GM21576 (cell line): ENCODE measurements at regions not wholly inside any gene's neighbourhood (a gene's known extent, or its start where the extent isn't known, plus 50 kb on each side); places are given as distances from the start of the nearest gene placed in this dataset.
"Not testable (repeated sequence)": the region's sequence is repeated elsewhere in the genome, so short reads cannot be mapped to it uniquely, and the experiment has no call there.

Experiments
- ATAC-seq: cut with Tn5 transposase; IDR thresholded peaks from one replicate; pipeline ENCODE4 v1.9.1; 2021; ENCODE audit warnings: mild to moderate bottlenecking, moderate library complexity; ENCODE audit not compliant: unreplicated experiment

GRCh38 chr13:62158520-62158919, 742.9 kb upstream of the PCDH20 start:
- no peak for ATAC-seq

GRCh38 chr13:62151724-62152123, 736.1 kb upstream of the PCDH20 start:
- ATAC-seq, result not testable (repeated sequence)

GRCh38 chr13:62142048-62142447, 726.4 kb upstream of the PCDH20 start:
- no peak for ATAC-seq

GRCh38 chr13:62139597-62139996, 723.9 kb upstream of the PCDH20 start:
- ATAC-seq, result no peak

GRCh38 chr13:62137629-62138405, 722.2 kb upstream of the PCDH20 start:
- no peak for ATAC-seq

GRCh38 chr13:62131604-62132003, 716.0 kb upstream of the PCDH20 start:
- no peak for ATAC-seq

- ATAC-seq, result no peak
Observed at GRCh38 chr13:62130062-62130970, 714.7 kb upstream of the PCDH20 start.

DNA sequence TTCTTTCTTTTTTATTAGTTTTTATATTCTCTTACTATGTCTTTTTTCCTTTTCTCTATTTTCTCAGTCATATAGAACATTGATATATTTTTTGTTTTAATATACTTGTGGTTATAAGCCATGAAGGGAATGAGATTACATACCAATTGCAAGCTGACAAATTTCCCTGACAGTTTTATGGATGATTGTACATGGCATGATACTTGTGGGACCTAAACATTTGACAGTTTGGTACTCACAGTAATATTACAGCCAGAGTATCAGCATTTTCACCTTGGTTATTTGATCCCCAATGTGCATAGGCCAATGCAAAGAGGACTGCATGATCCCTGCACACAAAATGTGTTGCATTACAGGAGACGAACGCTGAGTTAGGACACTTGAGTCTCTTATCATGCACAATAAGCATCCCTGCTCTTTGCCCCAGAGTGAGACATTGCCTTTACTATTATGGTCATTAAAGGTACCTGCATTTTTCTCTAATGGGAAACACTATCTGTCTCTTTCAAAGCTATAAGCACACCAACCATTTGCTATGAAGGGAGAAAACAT, 713.4 kb upstream of the PCDH20 start:
- ATAC-seq, result no peak

- no peak for ATAC-seq
Observed at GRCh38 chr13:62126400-62126799, 710.8 kb upstream of the PCDH20 start.

DNA sequence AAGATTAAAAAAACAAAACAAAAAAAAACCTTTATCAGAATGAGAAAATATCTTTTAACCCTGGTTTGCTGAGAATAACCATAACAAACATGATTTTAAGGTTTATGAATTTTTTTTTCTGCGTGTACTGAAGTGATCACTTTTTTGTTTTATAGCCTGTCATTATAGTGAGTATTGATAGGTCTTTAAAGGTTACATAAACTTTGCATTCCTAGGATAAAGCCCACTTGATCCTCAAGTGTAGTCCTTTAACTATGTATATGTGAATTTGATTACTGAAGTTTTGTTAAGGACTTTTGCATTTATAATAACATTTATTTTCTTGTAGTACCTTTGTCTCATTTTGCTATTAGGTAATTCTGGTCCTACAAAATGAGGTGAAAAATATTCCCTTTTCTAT, 709.8 kb upstream of the PCDH20 start:
- ATAC-seq, result no peak

DNA sequence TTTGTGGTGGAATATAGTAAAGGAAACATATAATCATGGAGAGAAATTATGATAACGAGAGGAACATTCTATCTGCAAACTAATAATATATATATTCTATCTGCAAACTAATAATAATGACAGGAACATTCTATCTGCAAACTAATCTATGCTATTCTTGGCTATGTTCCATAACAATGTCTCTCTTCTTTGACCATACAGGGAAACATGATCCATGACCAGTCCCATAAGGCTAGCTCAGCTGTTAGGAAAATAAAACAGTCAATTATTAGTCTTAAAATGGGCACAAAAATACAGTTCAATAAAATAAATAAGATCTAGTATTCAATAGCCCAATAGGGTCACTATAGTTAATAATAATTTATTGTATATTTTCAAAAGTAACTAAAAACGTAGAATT, 707.8 kb upstream of the PCDH20 start:
- no peak for ATAC-seq

GRCh38 chr13:62122434-62122833, 706.8 kb upstream of the PCDH20 start:
- ATAC-seq, result no peak

DNA sequence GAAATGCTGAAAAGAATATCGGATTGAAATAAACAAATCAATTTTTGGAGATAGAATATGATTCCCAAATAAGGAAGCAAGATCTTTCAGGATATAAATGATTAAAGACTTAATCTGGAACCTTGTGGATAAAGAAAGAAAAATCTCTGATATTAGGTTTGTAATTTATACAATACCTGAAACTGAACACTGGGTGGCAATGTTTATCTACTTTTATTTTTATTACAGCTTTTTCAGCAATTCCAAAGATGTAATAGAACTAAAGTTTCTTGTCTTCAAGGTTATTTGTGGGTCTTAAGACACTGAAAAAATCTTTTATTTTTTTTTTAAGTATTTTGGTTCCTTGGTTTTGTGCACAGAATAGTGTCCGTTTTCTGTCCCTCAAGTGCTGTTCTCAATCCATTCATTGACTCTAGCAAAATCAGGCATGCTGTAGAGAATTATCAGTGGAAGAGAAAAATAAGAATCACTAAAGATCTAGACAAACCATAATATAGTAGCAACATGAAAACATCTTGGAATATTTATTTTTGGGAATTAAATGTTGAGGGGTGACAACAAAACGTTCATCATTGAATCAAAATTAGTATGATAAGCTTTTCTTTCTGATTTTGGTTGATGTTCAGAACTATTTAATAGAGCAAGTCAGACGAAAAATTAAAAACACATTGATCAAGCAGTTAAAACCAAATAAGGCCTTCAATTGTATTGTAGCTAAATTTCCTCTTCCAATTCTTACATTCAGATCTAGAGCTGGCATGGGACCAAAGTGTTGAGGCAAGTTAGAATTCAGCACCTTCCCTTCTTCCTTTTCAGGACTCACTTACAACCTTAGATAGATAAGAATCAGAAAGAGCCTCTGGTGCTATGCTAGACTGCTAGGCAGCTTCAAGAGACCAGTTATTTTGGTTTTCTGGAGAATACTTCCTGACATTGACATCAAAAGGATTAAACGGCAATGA, 704.4 kb upstream of the PCDH20 start:
- no peak for ATAC-seq

DNA sequence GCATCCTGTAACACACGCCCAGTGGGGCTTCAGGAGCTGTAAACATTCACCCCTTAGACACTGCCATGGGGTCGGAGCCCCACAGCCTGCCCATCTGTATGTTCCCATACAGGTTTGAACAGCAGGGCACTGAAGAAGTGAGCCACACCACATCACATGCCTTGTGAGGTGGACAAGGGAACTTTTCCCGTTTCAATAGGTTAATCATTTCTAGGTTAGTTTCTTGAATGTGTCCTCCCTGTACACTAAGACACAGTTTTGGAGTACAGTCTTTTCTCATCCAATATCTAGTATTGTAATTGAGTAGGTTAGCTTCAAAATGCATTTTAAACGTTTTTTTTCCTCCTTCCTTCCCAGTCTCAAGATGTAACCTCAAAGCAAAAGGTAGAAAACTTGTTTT, 700.2 kb upstream of the PCDH20 start:
- no peak for ATAC-seq

GRCh38 chr13:62113179-62113578, 697.5 kb upstream of the PCDH20 start:
- no peak for ATAC-seq

DNA sequence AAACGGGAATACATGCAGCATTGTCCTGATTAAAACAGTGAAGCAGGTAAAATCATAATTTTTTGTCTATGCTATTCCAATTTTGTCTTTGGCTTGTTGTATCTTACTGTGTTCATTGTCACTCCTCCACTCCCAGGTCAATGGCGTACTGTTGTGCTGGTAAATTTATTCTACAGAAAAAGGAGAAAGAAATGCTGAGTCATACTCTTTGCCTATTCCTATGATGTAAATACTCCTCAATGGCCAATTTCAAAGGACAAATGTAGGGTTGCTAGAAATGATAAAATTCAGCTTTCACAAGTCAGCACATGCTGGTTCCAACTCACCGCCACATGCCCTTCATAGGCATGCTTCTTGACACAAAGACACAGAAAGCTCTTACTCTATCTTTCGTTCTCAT, 694.4 kb upstream of the PCDH20 start:
- ATAC-seq, result no peak

GRCh38 chr13:62104136-62104535, 688.5 kb upstream of the PCDH20 start:
- ATAC-seq, result not testable (repeated sequence)

DNA sequence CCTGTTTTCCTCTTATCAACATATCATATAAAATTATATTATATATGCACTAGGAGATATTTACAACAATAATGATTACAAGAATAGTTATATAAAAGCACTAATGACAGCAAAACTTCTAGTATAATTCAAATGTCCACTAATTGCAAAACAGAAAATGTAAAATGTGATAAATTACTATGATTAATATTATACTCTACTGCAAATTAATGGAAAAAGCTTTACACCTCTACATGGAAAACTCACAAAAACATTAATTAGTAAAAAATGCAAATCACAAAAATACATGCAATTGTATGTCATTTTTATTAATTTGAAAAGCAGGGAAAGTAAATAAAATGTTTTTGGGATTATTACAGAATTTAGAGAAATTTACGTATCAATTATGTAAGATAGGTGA, 681.0 kb upstream of the PCDH20 start:
- ATAC-seq, result no peak

DNA sequence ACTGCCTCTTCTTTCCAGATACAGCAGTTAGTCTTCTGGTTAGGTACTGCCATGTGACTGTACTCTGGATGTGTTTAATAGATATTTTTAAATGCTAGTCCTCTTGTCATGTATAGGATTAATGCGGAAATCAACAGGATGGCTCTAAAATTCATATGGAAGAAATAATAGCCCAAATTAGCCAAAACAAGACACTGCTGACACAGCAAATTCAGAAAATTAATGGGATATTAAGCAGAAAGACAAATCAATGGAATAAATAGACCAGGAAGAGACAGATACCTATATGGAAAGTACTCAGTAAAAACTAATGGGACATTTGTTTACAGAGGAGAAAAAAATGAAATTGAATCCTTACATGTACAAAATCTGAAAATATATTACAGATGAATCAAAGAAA, 679.3 kb upstream of the PCDH20 start:
- ATAC-seq, result no peak

- no peak for ATAC-seq
Observed at GRCh38 chr13:62093984-62094780, 678.5 kb upstream of the PCDH20 start.
